CD4-positive, alpha-beta T cell treated with Interleukin-6 for 4 hours (primary cell): ENCODE measurements at regions not wholly inside any gene's neighbourhood (a gene's known extent, or its start where the extent isn't known, plus 50 kb on each side); places are given as distances from the start of the nearest gene placed in this dataset.
A peak's percentile ranks its signal among the peaks of the same experiment; 100 is the strongest.

Source experiments
- DNase-seq: peaks from one replicate; pipeline ENCODE4 v3.0.0-alpha.2; 2020; ENCODE audit warnings: mixed read lengths

DNA sequence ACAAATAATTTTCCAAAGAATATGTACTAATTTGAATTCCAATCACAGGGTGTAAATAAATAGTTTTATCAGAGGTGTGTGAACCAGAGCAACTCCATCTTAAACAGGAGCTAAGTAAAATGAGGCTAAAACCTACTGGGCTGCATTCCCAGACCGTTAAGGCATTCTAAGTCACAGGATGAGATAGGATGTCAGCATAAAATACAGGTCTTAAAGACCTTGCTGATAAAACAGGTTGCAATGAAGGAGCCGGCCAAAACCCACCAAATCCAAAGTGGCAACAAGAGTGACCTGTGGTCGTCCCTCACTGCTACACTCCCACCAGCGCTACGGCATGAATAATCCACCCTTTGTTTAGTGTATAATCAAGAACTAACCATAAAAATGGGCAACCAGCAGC, 291.7 kb upstream of the SEMA3D start:
- no peak for DNase-seq

- DNase-seq = no peak
These were observed 288.6 kb upstream of the SEMA3D start for GRCh38 chr7:85475476-85475875.

GRCh38 chr7:85475071-85475470, 288.2 kb upstream of the SEMA3D start:
- no peak for DNase-seq

- DNase-seq = no peak
These were observed 287.4 kb upstream of the SEMA3D start for GRCh38 chr7:85474234-85474633.

GRCh38 chr7:85471740-85472139, 284.9 kb upstream of the SEMA3D start:
- no peak for DNase-seq

DNA sequence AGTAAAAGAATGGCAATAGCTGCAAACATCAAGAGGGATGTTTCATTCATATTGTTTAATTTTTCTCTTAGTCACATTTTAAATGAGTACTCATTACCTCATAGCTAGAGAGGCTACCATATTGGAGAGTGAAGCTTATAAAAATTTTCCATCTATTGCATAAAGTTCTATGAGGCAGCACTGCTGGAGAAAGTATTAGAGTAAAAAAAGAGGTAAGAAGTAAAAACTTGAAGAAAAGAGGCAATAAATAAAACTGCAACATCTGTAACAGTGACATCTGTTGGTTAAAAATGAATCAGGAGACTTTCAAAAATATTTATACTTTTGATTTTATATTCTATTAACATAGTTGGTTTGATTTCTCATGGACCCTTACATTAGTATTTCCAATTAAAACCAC, 284.5 kb upstream of the SEMA3D start:
- DNase-seq = no peak

- DNase-seq = no peak
These were observed 282.7 kb upstream of the SEMA3D start for GRCh38 chr7:85469446-85470010.

DNA sequence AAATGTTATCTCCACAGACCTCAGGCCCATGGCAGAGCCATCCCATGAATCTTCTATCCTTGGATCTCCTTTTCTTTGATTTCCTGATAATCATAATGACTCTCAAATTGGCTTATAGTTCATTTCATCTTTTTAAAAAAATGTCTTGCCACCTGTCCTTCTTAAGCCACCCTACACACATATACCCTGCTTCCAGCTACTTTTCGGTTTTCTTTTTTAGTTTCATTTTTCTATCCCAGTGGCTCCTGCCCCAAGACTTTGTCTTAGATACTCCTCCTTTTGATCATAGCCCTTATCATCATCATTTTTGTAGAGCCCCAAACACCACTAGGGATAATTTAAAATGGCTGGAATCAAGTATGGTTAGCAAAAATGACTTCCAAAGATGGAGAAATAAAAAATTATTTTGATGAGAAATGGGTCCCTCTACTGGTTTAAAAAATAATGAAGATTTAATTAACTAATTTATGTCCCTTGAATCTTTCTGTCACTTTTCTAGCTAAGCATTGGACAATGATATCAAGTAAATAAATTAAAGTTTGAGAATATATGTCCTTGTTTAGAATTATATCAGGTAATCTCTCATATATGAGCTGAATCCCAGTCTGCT, 277.3 kb upstream of the SEMA3D start:
- DNase-seq = no peak

GRCh38 chr7:85462671-85463070, 275.8 kb upstream of the SEMA3D start:
- DNase-seq = no peak

DNA sequence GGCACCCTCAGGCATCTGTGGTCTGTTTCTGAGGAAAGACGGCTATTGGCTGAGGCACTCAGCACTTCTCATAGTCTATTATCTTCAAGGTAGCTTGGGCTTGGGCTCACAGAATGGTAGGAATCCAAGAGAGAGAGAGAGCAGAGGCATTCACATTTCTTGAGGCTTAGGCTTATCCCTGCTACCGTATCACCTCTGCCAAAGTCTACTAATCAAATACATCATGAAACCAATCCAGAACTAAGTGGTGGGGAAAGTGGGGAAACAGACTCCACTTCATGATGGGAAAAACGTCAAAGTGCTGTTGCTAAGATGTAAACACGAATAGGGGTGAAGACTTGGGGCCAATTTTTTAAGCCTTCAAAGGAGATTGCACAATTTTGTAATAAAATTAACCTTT, 271.1 kb upstream of the SEMA3D start:
- no peak for DNase-seq

GRCh38 chr7:85456254-85456653, 269.4 kb upstream of the SEMA3D start:
- no peak for DNase-seq

GRCh38 chr7:85454904-85455303, 268.0 kb upstream of the SEMA3D start:
- no peak for DNase-seq

- DNase-seq = no peak
These were observed 265.8 kb upstream of the SEMA3D start for GRCh38 chr7:85452674-85453073.

DNA sequence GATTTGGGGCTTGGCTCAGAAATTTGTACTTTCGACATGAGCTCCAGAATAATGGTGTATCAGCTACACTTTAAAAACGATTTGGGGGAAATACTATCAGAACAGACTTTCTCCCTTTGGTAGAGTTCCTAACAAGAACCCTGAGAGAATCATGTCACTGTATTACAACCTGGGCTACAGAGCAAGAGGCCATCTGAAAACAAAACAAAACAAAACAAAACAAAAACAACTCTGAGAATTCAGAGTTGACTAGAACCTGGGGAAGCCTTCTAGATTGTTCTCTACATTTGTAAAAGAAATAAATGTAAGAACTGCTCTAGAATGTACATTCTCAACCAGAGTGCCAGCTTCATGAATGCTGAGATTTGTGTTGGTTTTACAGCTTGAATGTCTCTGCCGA, 262.6 kb upstream of the SEMA3D start:
- DNase-seq = no peak

DNA sequence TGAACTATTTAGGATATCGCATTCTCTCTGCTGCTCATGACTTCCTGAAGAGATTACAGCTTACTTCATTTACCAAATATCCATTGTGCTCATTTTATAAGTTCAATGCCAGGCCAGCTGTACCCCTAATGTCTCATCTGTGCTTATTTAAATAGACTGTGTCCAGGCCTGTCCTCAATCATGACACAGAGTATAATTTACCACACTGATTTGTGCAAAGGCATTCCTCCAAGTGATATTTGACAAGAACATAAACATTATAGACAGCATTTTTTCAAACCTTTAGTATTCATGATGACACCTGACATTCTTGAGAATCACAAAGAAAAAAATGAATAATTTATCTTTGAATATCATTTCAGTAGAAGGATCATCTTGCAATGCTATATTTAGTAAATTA, 260.1 kb upstream of the SEMA3D start:
- no peak for DNase-seq

DNA sequence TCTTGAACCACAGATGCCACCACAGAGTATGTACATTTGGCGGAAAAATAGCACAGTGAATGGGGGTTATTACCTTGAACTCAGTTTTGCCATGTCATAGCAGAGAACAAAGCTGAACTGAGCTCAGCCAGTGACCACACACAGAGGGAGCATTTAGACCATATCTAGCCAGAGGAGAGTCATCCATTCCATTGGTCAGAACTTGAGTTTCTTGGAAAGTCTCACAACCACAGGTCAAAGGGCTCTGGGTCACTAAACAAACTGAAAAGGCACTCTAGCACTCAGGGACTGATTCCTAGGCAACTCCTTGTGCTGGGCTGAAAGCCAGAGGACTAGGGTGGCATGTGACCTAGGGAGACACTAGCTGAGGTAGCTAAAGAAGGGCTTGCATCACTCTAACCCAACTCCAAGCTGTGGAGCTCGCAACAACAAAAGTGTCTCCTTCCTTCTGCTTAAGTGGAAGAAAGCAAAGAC, 239.7 kb upstream of the SEMA3D start:
- no peak for DNase-seq

- DNase-seq = no peak
These were observed 237.4 kb upstream of the SEMA3D start for GRCh38 chr7:85424298-85424697.

DNA sequence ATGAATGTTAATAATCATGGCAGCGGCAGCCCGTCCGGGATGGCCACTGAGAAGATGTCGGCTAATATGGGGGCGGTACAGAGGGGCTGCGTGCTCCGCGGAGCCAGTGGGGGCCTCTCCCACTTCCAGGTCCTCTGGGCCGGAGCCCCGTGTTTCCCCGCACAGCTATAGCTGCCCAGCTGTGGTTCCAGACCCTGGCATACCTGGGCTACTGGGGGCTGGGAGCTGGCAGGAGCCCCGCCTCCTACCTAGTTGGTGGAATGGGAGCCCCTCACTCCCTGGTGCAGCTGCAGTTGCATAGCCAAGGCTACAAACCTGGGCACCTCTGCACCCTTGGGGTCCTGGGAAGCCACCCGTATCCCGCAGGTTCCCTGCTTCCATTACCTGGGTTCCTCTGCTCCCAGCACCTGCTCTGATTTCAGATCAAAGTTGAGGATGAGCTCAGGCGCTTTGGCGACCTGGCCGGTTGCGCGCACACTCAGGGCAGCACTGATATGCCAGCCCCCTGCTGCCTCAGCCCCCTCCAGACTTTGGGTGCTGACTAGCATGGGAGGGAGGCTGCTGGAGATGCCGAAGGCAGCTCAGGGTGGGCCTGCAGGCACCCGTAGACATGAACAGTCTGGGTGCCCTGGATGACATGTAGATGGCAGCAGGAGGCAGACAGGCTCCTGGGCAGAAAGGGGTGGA, 236.5 kb upstream of the SEMA3D start:
- peak; percentile 1 for DNase-seq

- DNase-seq = no peak
These were observed 228.9 kb upstream of the SEMA3D start for GRCh38 chr7:85415743-85416142.

- no peak for DNase-seq
These were observed 226.9 kb upstream of the SEMA3D start for GRCh38 chr7:85413718-85414117.

DNA sequence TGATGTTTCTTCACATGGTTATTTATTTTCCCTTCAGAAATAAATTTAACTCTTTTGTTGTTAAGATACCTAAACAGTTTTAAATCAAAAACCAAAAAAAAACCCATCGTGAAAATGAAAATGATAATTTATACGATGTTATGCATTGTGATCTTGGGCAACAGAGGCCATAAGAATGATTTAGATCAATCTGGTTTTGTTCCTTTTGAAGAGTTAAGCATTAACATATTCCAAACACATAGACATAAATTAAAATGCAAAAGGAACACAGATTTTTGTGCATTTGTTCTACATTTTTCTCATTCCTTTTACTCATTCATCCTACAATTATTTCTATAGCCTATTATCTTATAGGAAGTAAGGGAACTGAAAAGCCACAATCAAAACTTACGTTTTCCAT, 226.1 kb upstream of the SEMA3D start:
- DNase-seq = no peak

DNA sequence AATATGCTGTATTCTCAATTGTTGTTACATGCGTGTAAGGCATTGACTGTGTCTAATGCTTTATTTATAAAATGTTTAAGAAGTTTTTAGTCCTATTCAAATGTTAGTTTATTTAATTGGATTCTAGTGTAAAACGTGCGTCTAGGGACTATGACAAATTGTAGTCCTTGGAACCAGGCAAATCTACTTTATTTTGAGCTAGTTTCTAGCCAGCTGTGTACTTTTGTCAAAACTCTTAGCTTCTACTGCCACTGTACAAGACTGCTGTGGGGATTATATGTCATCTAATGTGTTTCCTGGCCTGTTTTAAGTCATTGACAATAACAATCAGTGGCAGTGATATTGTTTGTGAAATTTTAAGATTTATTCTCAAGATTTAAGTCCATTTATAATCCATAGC, 220.5 kb upstream of the SEMA3D start:
- no peak for DNase-seq

GRCh38 chr7:85405016-85405902, 218.4 kb upstream of the SEMA3D start:
- DNase-seq = no peak

DNA sequence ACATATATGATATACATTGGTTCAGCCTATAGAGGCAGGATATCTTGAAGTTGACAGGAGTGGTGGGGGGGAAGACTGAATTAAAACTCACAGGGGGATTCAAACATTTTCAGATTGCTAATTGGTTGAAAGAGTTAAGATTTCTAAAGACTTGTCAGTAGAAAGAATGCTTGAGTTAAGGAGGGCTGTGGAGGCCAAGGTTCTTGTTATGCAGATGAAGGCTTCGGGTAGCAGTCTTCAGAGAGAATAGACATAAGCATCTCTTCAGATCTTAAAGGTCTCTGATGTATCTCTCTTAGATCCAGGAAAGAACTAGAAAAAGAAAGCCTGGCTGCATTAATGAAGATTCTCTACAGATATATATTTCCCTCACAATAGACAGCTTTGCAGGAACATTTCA, 209.8 kb upstream of the SEMA3D start:
- DNase-seq = no peak
